ENCODE measurements at regions not wholly inside any gene's neighbourhood (a gene's known extent, or its start where the extent isn't known, plus 50 kb on each side); places are given as distances from the start of the nearest gene placed in this dataset.

DNA sequence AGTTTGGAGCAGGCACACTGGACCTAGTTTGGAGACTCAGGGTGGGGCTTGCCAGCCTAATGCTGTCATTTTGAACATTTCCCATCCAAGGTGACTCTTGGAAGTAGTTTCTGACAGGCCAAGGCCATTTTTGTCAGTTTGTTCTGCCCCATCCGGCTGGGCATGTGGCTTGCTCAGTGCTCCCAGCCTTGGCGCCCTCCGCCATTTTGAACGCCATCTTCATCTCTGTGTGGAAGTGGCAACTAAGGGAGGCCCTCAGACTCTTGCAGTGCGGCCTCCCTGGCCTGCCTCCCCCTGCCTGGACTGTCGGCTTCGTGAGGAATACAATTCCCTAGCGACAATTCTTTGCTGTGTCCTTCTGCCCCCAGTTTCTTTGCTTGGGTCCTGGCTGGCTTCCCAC lies 150.6 kb upstream of the RGMA start:
- no peak for TF ChIP-seq CTCF (conservative IDR thresholded peaks at IDR 0.05; ENCODE audit: low read length)
- no peak for TF ChIP-seq EZH2phosphoT487 (IDR thresholded peaks at IDR 0.05; ENCODE audit: borderline replicate concordance)

Measured in Loucy (cell line).